ENCODE measurements at regions not wholly inside any gene's neighbourhood (a gene's known extent, or its start where the extent isn't known, plus 50 kb on each side); places are given as distances from the start of the nearest gene placed in this dataset.

GRCh38 chr15:38672814-38673670 lies 108.4 kb upstream of the RASGRP1 start:
- peak; percentile 36 for DNase-seq (ENCODE audit: low spot score)

- DNase-seq (ENCODE audit: low spot score), result no peak
These were observed 109.8 kb upstream of the RASGRP1 start for GRCh38 chr15:38674448-38674847.

GRCh38 chr15:38678281-38678680 lies 113.7 kb upstream of the RASGRP1 start:
- DNase-seq (ENCODE audit: low spot score), result no peak

GRCh38 chr15:38680775-38681174 lies 116.2 kb upstream of the RASGRP1 start:
- DNase-seq (ENCODE audit: low spot score), result no peak

- DNase-seq (ENCODE audit: low spot score), result no peak
These were observed 117.7 kb upstream of the RASGRP1 start for GRCh38 chr15:38682363-38682762.

GRCh38 chr15:38682861-38683260 lies 118.2 kb upstream of the RASGRP1 start:
- no peak for DNase-seq (ENCODE audit: low spot score)

GRCh38 chr15:38683382-38684242 lies 119.0 kb upstream of the RASGRP1 start:
- peak; percentile 79 for DNase-seq (ENCODE audit: low spot score)

- DNase-seq (ENCODE audit: low spot score), result no peak
These were observed 119.9 kb upstream of the RASGRP1 start for GRCh38 chr15:38684440-38685010.

- peak; percentile 70 for DNase-seq (ENCODE audit: low spot score)
These were observed 121.2 kb upstream of the RASGRP1 start for GRCh38 chr15:38685686-38686339.

- no peak for DNase-seq (ENCODE audit: low spot score)
These were observed 122.7 kb upstream of the RASGRP1 start for GRCh38 chr15:38687340-38687739.

GRCh38 chr15:38687775-38688495 lies 123.3 kb upstream of the RASGRP1 start:
- no peak for DNase-seq (ENCODE audit: low spot score)

GRCh38 chr15:38688761-38689160 lies 124.1 kb upstream of the RASGRP1 start:
- peak; percentile 78 for DNase-seq (ENCODE audit: low spot score)

GRCh38 chr15:38689522-38689921 lies 124.9 kb upstream of the RASGRP1 start:
- DNase-seq (ENCODE audit: low spot score), result no peak

GRCh38 chr15:38690216-38690615 lies 125.6 kb upstream of the RASGRP1 start:
- DNase-seq (ENCODE audit: low spot score), result peak; percentile 38

GRCh38 chr15:38690719-38691332 lies 126.2 kb upstream of the RASGRP1 start:
- DNase-seq (ENCODE audit: low spot score), result peak; percentile 81

GRCh38 chr15:38691377-38691776 lies 126.8 kb upstream of the RASGRP1 start:
- no peak for DNase-seq (ENCODE audit: low spot score)

- no peak for DNase-seq (ENCODE audit: low spot score)
These were observed 127.6 kb upstream of the RASGRP1 start for GRCh38 chr15:38691965-38692788.

- no peak for DNase-seq (ENCODE audit: low spot score)
These were observed 128.1 kb upstream of the RASGRP1 start for GRCh38 chr15:38692789-38693062.

- DNase-seq (ENCODE audit: low spot score), result no peak
These were observed 130.9 kb upstream of the RASGRP1 start for GRCh38 chr15:38695249-38696108.
